ENCODE measurements at regions not wholly inside any gene's neighbourhood (a gene's known extent, or its start where the extent isn't known, plus 50 kb on each side); places are given as distances from the start of the nearest gene placed in this dataset.
A peak's percentile ranks its signal among the peaks of the same experiment; 100 is the strongest.

DNA sequence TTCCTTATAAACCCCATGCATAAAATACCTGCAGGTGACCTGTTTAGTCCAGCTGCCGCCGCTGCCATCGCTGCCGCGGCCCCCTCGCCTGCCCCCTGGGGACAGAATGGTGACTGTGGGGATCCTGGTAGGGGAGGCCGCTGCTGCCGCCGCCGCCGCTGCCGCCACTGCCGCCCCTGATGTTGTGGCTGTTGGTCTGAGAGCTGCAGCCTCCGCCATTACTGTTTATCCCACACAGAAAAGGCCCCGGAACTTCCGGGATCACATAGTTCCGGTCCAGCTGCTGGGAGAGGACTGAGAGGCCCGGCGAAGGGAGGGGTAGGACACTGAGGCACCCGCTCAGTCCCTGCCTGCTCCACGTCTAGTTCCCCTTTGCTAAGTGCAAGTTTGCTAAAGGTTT lies 244.9 kb downstream of the C12orf50 start:
- TF ChIP-seq, protein P1, sequence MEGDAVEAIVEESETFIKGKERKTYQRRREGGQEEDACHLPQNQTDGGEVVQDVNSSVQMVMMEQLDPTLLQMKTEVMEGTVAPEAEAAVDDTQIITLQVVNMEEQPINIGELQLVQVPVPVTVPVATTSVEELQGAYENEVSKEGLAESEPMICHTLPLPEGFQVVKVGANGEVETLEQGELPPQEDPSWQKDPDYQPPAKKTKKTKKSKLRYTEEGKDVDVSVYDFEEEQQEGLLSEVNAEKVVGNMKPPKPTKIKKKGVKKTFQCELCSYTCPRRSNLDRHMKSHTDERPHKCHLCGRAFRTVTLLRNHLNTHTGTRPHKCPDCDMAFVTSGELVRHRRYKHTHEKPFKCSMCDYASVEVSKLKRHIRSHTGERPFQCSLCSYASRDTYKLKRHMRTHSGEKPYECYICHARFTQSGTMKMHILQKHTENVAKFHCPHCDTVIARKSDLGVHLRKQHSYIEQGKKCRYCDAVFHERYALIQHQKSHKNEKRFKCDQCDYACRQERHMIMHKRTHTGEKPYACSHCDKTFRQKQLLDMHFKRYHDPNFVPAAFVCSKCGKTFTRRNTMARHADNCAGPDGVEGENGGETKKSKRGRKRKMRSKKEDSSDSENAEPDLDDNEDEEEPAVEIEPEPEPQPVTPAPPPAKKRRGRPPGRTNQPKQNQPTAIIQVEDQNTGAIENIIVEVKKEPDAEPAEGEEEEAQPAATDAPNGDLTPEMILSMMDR (IDR thresholded peaks at IDR 0.05; ENCODE audit: control insufficient read depth, extremely low read depth, insufficient read depth), result no peak
- peak; percentile 8 for DNase-seq (ENCODE audit: low read depth)
- H3K4me3 ChIP-seq (ENCODE audit: low read depth, low read length), result peak overlapping the region; percentile 61

DNA sequence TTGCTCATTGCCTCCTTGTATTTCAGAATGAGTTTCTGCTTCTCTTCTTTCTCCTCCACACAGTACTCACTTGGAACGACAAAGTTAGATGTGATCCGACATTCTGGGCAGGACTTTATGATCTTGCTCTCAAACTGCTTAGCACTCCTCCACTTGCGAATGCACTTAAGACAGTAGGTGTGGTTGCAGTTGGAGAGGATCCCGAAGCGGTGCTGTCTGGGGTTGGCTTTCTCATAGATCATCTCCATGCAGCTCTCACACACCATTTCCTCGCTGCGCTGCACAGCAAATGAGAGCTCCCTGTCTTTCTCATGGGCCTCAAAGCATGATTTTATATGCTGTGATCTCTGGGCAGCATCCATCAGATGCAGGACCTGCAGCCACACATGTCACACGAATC lies 245.7 kb downstream of the C12orf50 start:
- peak overlapping the region; percentile 61 for H3K4me3 ChIP-seq (ENCODE audit: low read depth, low read length)
- DNase-seq (ENCODE audit: low read depth), result no peak
- TF ChIP-seq, protein P1 (IDR thresholded peaks at IDR 0.05; ENCODE audit: control insufficient read depth, extremely low read depth, insufficient read depth), result no peak

DNA sequence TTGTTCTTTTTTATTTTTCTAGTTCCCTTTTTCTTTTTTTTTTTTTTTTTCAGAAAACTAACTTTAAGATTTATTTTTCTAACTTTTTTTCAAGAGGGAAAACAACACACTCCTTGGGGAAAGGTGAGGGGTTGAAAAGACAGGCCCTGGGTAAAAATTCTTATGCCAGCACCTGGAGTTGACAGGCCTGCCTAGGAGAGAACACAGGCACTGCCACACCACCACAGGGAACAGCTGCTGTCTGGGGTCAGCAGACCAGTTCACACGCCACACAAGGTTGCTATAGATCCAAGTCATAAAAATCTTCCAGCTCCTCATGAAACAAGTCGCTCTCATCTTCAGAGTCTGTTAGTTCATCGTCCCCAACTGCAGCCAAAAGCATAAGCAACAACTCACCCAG lies 246.4 kb downstream of the C12orf50 start:
- DNase-seq (ENCODE audit: low read depth), result no peak
- no peak overlapping the region for H3K4me3 ChIP-seq (ENCODE audit: low read depth, low read length)
- TF ChIP-seq, protein P1 (IDR thresholded peaks at IDR 0.05; ENCODE audit: control insufficient read depth, extremely low read depth, insufficient read depth), result no peak

DNA sequence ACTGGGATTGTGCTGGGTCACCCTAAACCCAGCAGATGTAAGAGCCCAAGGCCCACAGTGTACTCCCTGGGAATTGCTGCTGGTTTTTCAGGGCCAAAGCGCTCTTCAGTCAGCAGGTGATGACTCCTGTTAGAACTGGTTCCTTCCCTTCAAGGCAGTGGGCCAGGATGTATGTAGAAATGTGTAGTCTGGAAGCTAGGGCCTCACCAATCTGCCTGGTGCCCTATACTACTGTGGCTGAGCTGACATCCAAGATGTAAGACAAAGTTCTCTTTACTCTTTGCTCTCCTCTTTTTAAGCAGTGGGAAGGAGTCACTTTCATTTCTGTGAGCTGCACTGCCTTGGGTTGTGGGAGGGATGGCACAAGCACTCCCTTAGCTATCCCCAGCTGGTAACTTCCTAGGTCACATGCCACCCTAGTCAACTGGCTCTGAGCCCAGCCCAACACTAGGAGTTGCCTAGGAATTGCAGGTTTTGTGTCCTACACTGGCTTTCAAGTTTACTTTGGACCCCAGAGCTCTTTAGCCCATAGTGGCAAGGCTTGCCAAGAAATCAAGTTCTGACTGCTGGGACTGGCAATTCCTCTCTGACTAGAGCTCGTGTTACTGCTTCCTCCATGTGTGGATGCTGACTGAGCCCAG lies 249.2 kb downstream of the C12orf50 start:
- no peak for DNase-seq (ENCODE audit: low read depth)
- H3K4me3 ChIP-seq (ENCODE audit: low read depth, low read length), result no peak overlapping the region
- TF ChIP-seq, protein P1 (IDR thresholded peaks at IDR 0.05; ENCODE audit: control insufficient read depth, extremely low read depth, insufficient read depth), result no peak

DNA sequence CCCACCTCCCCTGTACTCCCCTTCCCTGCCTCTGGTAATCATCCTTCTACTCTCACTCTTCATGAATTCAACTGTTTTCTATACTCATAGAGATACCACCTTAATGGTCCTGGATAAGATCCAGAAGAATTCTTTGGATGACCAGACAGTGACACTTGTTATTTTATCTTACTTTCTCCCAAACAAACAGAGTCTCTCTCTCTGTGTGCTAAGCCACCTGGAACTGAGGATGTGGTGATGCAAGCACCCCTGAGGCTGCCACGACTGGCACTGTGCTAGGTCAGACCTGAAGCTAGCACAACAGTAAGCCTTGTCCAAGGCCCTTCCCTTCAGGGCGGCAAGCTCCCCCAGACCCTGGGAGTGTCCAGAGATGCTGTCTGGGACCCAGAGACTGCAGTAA lies 250.2 kb downstream of the C12orf50 start:
- TF ChIP-seq, protein P1 (IDR thresholded peaks at IDR 0.05; ENCODE audit: control insufficient read depth, extremely low read depth, insufficient read depth), result no peak
- no peak for DNase-seq (ENCODE audit: low read depth)
- no peak overlapping the region for H3K4me3 ChIP-seq (ENCODE audit: low read depth, low read length)

DNA sequence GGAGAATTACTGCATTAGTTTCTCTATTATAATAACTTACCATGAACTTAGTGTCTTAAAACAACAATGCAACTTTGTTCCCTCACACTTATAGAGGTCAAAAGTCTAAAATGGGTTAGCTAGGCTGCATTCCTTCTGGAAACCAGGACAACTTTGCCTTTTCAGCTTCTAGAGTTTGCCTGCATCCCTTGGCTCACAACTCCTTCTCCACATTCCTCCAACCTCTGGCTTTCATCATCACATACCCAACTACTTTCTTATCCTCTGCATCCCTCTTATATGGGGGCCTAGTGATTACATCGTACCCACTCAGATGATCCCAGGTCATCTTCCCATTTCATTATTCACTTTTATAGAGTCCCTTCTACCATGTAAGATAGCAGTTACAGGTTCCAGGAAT lies 251.1 kb downstream of the C12orf50 start:
- no peak for DNase-seq (ENCODE audit: low read depth)
- H3K4me3 ChIP-seq (ENCODE audit: low read depth, low read length), result no peak overlapping the region
- TF ChIP-seq, protein P1 (IDR thresholded peaks at IDR 0.05; ENCODE audit: control insufficient read depth, extremely low read depth, insufficient read depth), result no peak

DNA sequence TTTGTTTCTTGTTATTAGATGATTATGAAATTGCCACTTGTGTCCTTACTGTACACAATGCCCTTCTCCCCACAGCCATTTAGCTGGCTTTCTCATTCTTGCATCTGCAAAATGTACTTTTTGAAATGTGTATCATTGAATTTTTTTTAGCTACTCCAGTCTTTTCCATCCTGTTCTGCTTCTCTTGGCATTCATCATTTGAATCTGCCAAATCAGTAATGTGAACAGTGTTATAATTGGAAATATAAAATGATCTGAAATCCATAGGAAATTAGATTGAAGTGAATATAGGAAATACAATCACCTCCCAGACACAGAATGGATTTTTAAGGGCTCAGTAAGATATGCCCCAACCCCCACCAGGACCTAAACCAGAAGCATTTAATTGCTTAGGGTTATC lies 253.4 kb downstream of the C12orf50 start:
- DNase-seq (ENCODE audit: low read depth), result no peak
- TF ChIP-seq, protein P1 (IDR thresholded peaks at IDR 0.05; ENCODE audit: control insufficient read depth, extremely low read depth, insufficient read depth), result no peak
- H3K4me3 ChIP-seq (ENCODE audit: low read depth, low read length), result no peak overlapping the region
